GM21390 (cell line): ENCODE measurements at regions not wholly inside any gene's neighbourhood (a gene's known extent, or its start where the extent isn't known, plus 50 kb on each side); places are given as distances from the start of the nearest gene placed in this dataset.
A peak's percentile ranks its signal among the peaks of the same experiment; 100 is the strongest.
"Not testable (repeated sequence)": the region's sequence is repeated elsewhere in the genome, so short reads cannot be mapped to it uniquely, and the experiment has no call there.

Experiments
- ATAC-seq: cut with Tn5 transposase; IDR thresholded peaks from one replicate; pipeline ENCODE4 v1.9.1; 2021; ENCODE audit not compliant: unreplicated experiment

GRCh38 chr7:76971201-76971600, 61.0 kb downstream of the SPDYE17 start:
- not testable (repeated sequence) for ATAC-seq

- not testable (repeated sequence) for ATAC-seq
Measured at GRCh38 chr7:76969892-76970291, 62.3 kb downstream of the SPDYE17 start.

- ATAC-seq: not testable (repeated sequence)
Measured at GRCh38 chr7:76965731-76966548, 66.2 kb downstream of the SPDYE17 start.

- ATAC-seq: not testable (repeated sequence)
Measured at GRCh38 chr7:76964050-76964449, 68.1 kb downstream of the SPDYE17 start.

GRCh38 chr7:76963061-76963460, 69.1 kb downstream of the SPDYE17 start:
- not testable (repeated sequence) for ATAC-seq

- ATAC-seq: not testable (repeated sequence)
Measured at GRCh38 chr7:76960400-76960986, 71.7 kb downstream of the SPDYE17 start.

GRCh38 chr7:76959573-76960399, 72.4 kb downstream of the SPDYE17 start:
- ATAC-seq: peak; percentile 97

GRCh38 chr7:76956531-76956930, 75.6 kb downstream of the SPDYE17 start:
- not testable (repeated sequence) for ATAC-seq

GRCh38 chr7:76955124-76955523, 77.0 kb downstream of the SPDYE17 start:
- not testable (repeated sequence) for ATAC-seq

GRCh38 chr7:76944603-76945002, 87.6 kb downstream of the SPDYE17 start:
- ATAC-seq: peak; percentile 55

- peak; percentile 55 for ATAC-seq
Measured at GRCh38 chr7:76941809-76942765, 90.1 kb downstream of the SPDYE17 start.

GRCh38 chr7:76937781-76938180, 94.4 kb downstream of the SPDYE17 start:
- ATAC-seq: not testable (repeated sequence)

- ATAC-seq: not testable (repeated sequence)
Measured at GRCh38 chr7:76937330-76937729, 94.8 kb downstream of the SPDYE17 start.

GRCh38 chr7:76936346-76936745, 95.8 kb downstream of the SPDYE17 start:
- ATAC-seq: peak; percentile 60

GRCh38 chr7:76934711-76935110, 97.5 kb downstream of the SPDYE17 start:
- not testable (repeated sequence) for ATAC-seq

GRCh38 chr7:76932957-76933356, 99.2 kb downstream of the SPDYE17 start:
- peak; percentile 65 for ATAC-seq

- not testable (repeated sequence) for ATAC-seq
Measured at GRCh38 chr7:76931441-76931840, 100.7 kb downstream of the SPDYE17 start.

- not testable (repeated sequence) for ATAC-seq
Measured at GRCh38 chr7:76930416-76930815, 101.7 kb downstream of the SPDYE17 start.

- ATAC-seq: not testable (repeated sequence)
Measured at GRCh38 chr7:76928751-76929150, 103.4 kb downstream of the SPDYE17 start.

- peak; percentile 66 for ATAC-seq
Measured at GRCh38 chr7:76927741-76928393, 104.3 kb downstream of the SPDYE17 start.
